ENCODE measurements at regions not wholly inside any gene's neighbourhood (a gene's known extent, or its start where the extent isn't known, plus 50 kb on each side); places are given as distances from the start of the nearest gene placed in this dataset.

DNA sequence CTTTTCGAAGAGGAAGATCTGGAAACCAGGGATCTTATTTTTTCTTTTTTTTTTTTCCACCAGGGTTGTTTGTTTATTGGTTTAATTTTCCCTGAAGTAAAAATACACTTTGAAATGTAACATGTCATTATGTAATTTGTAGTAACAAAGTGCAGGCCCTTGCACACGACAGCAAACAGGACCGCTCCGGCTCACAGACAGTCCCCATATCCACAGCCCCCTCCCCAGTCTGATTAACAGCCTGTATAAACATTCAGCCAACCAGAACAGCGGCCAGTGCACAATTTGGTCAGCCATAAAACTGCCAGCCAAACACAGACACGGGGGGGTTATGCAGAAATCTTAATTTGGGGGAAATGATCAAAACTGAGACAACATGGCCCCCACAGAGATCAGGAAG is 431.6 kb upstream of the NPVF start:
- DNase-seq (ENCODE audit: low spot score), result no peak
- H3K4me3 Mint-ChIP-seq (ENCODE audit: unreplicated experiment), result no peak overlapping the region
- peaks cover 56% of the 10 kb centered on the region for H3K4me1 Mint-ChIP-seq (ENCODE audit: low read depth)
- no peak overlapping the region for H3K27ac Mint-ChIP-seq (ENCODE audit: unreplicated experiment)
- TF ChIP-seq, protein P1, sequence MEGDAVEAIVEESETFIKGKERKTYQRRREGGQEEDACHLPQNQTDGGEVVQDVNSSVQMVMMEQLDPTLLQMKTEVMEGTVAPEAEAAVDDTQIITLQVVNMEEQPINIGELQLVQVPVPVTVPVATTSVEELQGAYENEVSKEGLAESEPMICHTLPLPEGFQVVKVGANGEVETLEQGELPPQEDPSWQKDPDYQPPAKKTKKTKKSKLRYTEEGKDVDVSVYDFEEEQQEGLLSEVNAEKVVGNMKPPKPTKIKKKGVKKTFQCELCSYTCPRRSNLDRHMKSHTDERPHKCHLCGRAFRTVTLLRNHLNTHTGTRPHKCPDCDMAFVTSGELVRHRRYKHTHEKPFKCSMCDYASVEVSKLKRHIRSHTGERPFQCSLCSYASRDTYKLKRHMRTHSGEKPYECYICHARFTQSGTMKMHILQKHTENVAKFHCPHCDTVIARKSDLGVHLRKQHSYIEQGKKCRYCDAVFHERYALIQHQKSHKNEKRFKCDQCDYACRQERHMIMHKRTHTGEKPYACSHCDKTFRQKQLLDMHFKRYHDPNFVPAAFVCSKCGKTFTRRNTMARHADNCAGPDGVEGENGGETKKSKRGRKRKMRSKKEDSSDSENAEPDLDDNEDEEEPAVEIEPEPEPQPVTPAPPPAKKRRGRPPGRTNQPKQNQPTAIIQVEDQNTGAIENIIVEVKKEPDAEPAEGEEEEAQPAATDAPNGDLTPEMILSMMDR (IDR thresholded peaks at IDR 0.05), result no peak
- H3K36me3 Mint-ChIP-seq (ENCODE audit: low read depth), result peaks cover 2% of the 10 kb centered on the region
- H3K9me3 Mint-ChIP-seq (ENCODE audit: low read depth), result peaks cover 8% of the 10 kb centered on the region
- H3K27me3 Mint-ChIP-seq (ENCODE audit: low read depth), result no peaks in the 10 kb centered on the region

DNA sequence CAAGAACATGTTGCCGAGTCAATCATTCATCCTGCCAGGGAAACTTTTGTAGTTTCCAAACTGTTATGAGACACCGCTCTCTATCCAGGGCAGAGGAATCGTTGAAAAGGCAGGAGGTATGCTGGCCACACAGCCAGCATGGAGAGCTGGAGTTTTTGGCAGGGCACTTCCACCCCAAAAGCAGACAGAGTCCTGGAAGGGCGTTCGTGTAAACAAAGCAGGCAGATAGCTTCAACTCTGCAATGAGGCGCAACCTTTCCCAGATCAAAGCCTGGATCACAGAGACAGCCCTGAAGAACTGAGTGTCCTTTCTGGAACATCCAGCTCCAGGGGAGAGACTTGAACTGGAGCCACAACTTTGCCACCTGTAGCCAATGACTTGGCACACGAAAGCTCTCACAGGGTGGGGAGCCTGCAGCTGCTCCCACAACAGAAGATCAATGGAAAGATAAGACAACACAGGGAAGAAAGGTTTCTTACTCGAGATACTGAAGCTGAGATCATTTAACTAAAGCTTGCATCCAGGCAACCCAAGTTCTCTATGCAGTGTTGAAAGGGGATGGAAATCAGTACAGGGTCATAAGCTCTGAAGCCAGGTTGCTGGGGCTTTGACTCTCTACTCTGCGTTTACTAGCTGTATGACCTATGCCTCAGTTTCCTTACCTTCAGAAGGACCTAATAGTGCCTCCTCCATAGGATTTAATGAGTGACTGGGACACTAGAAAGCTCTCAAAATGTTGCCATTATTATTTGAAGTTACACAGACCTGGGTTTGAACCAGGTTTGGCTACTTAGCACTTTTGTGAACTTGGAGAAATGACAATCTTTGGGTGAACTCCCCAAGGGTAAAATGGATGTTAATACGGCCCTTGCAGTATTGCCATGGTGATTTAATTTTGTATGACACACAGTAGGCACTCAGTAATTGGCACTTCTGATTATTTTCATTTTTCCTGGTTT is 434.8 kb upstream of the NPVF start:
- no peak for DNase-seq (ENCODE audit: low spot score)
- H3K4me3 Mint-ChIP-seq (ENCODE audit: unreplicated experiment), result no peak overlapping the region
- H3K27ac Mint-ChIP-seq (ENCODE audit: unreplicated experiment), result peak overlapping the region; percentile 60
- H3K27me3 Mint-ChIP-seq (ENCODE audit: low read depth), result no peaks in the 10 kb centered on the region
- H3K4me1 Mint-ChIP-seq (ENCODE audit: low read depth), result peaks cover 53% of the 10 kb centered on the region
- TF ChIP-seq, protein P1 (IDR thresholded peaks at IDR 0.05), result no peak
- peaks cover 8% of the 10 kb centered on the region for H3K9me3 Mint-ChIP-seq (ENCODE audit: low read depth)
- H3K36me3 Mint-ChIP-seq (ENCODE audit: low read depth), result peaks cover 4% of the 10 kb centered on the region

DNA sequence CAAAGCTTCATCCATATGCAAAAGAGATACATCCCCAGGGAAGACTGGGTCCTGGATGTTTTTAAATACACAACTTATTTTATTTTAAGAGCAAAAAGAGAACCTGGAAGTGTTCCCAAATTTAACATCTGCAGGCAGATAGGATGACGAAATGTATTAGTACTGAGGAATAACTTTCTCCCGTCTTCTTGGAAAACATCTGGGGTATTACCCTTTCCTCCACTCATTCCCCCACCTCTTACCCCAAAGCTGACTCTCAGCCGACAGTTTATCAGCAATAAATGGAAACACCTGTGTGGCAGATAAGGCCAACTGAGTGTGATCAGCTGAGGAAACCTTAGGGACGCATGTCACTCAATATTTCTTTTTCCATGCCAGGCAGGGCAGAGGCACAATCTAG is 435.6 kb upstream of the NPVF start:
- Mint-ChIP-seq H3K27ac (ENCODE audit: unreplicated experiment) (no peak overlapping the region), H3K4me3 (ENCODE audit: unreplicated experiment) (no peak overlapping the region), H3K9me3 (ENCODE audit: low read depth) (peaks cover 8% of the 10 kb centered on the region)

DNA sequence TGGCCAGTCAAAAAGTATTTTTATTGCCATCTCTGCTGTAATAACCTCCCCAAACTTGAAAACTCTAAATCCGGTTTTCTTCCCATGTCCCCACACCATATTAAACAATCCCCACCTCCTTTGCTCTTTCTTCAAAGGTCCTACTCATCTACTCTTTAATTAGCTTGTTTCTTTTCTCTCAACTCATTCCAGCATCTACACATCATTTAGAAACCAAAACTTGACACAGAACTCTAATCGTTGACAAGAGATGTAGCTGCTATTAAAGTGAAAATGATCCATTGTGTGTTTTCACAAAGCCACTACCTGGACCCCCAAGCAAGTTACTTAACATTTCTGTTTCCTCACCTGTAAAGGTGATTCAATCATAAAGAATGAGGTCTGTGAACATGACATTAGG is 436.3 kb upstream of the NPVF start:
- peak overlapping the region; percentile 18 for H3K27ac Mint-ChIP-seq (ENCODE audit: unreplicated experiment)
- peaks cover 4% of the 10 kb centered on the region for H3K36me3 Mint-ChIP-seq (ENCODE audit: low read depth)
- no peak for DNase-seq (ENCODE audit: low spot score)
- H3K27me3 Mint-ChIP-seq (ENCODE audit: low read depth), result no peaks in the 10 kb centered on the region
- peaks cover 51% of the 10 kb centered on the region for H3K4me1 Mint-ChIP-seq (ENCODE audit: low read depth)
- H3K4me3 Mint-ChIP-seq (ENCODE audit: unreplicated experiment), result no peak overlapping the region
- TF ChIP-seq, protein P1 (IDR thresholded peaks at IDR 0.05), result no peak
- H3K9me3 Mint-ChIP-seq (ENCODE audit: low read depth), result peaks cover 8% of the 10 kb centered on the region

More for the DNA sequence above, 435.6 kb upstream of the NPVF start:
- peaks cover 4% of the 10 kb centered on the region for H3K36me3 Mint-ChIP-seq (ENCODE audit: low read depth)
- H3K4me1 Mint-ChIP-seq (ENCODE audit: low read depth), result peaks cover 47% of the 10 kb centered on the region
- H3K27me3 Mint-ChIP-seq (ENCODE audit: low read depth), result no peaks in the 10 kb centered on the region
- no peak for DNase-seq (ENCODE audit: low spot score)
- TF ChIP-seq, protein P1 (IDR thresholded peaks at IDR 0.05), result no peak

DNA sequence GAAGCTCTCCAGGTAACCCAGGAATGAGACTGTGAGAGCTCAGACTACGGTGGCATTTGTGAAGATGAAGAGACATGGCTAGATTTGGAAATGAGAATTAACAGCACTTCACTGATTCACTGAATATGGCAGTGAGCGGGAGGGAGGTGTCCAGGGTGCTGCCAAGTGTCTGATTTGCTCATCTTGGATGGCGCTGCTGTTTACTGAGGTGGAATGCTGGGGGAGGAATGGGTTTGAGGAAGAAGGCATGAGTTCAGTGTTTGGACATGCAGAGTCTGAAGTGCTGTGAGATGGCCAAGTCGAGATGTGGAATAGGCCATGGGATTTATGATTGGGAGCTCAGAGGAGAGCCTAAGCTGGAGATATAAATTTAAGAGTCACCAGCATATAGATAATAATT is 437.1 kb upstream of the NPVF start:
- peaks cover 4% of the 10 kb centered on the region for H3K36me3 Mint-ChIP-seq (ENCODE audit: low read depth)
- H3K4me1 Mint-ChIP-seq (ENCODE audit: low read depth), result peaks cover 55% of the 10 kb centered on the region
- no peaks in the 10 kb centered on the region for H3K27me3 Mint-ChIP-seq (ENCODE audit: low read depth)
- peaks cover 8% of the 10 kb centered on the region for H3K9me3 Mint-ChIP-seq (ENCODE audit: low read depth)
- no peak overlapping the region for H3K27ac Mint-ChIP-seq (ENCODE audit: unreplicated experiment)
- no peak overlapping the region for H3K4me3 Mint-ChIP-seq (ENCODE audit: unreplicated experiment)
- no peak for DNase-seq (ENCODE audit: low spot score)
- TF ChIP-seq, protein P1 (IDR thresholded peaks at IDR 0.05), result no peak

Data from chondrocyte (in vitro differentiated cells).